CD4-positive, alpha-beta T cell (primary cell): ENCODE measurements at regions not wholly inside any gene's neighbourhood (a gene's known extent, or its start where the extent isn't known, plus 50 kb on each side); places are given as distances from the start of the nearest gene placed in this dataset.

ENCODE experiments used
- ATAC-seq: fragments of 200-7000 bp; cut with Tn5 transposase; one replicate; pipeline ENCODE4 v1.10.0; 2022; ENCODE audit warnings: mild to moderate bottlenecking; ENCODE audit not compliant: poor library complexity
- CTCF ChIA-PET: fragments of 350-600 bp; sonication (Branson Sonifier 250); formaldehyde crosslinking; loops from one replicate; lab custom pipeline; 2021; ENCODE audit warnings: antibody characterized with exemption, inconsistent platforms; lab: Charles Lee
- POLR2A ChIA-PET: fragments of 350-600 bp; sonication (Branson Sonifier 250); formaldehyde crosslinking; loops from one replicate; lab custom pipeline; 2021; ENCODE audit warnings: antibody characterized with exemption, inconsistent platforms; lab: Charles Lee
- DNase-seq, 14 experiments: peaks; one replicate each; pipeline ENCODE4 v3.0.0-alpha.2; 2013 to 2020; ENCODE audit warnings: mixed read lengths in 2 of 14
- H3K27ac ChIP-seq, 2 donors: one replicate each; pipeline versions ENCODE4 v1.5.1 to v1.7.0; 2013; ENCODE audit warnings: low read length in 2 of 2, low read depth in 1 of 2, mild to moderate bottlenecking in 1 of 2
- H3K27me3 ChIP-seq, 2 experiments: 1 replicate in 1 of 2; 2 replicates in 1 of 2; pipeline versions ENCODE4 v1.6.1 to v1.7.0; 2013; ENCODE audit warnings: low read length in 2 of 2, control low read depth in 1 of 2, mild to moderate bottlenecking in 1 of 2, moderate library complexity in 1 of 2; ENCODE audit not compliant: insufficient read depth in 2 of 2, control insufficient read depth in 1 of 2
- H3K36me3 ChIP-seq: one replicate; pipeline ENCODE4 v1.6.1; 2013; ENCODE audit warnings: low read length, control low read depth; ENCODE audit not compliant: insufficient read depth
- H3K4me1 ChIP-seq: one replicate; pipeline ENCODE4 v1.6.1; 2013; ENCODE audit warnings: low read length, control low read depth; ENCODE audit not compliant: insufficient read depth
- H3K4me3 ChIP-seq: one replicate; pipeline ENCODE4 v1.5.1; 2013; ENCODE audit warnings: mild to moderate bottlenecking, low read length, moderate library complexity
- H3K9me3 ChIP-seq, 2 experiments: 1 replicate in 1 of 2; 2 replicates in 1 of 2; pipeline versions ENCODE4 v1.6.1 to v1.7.0; 2013; ENCODE audit warnings: low read length in 2 of 2, mild to moderate bottlenecking in 2 of 2, control low read depth in 1 of 2, moderate library complexity in 1 of 2; ENCODE audit not compliant: control insufficient read depth in 1 of 2, insufficient read depth in 1 of 2
- H3K27ac Mint-ChIP-seq: one replicate; pipeline ENCODE4 v1.8.0; 2020; ENCODE audit warnings: mixed read lengths
- H3K27me3 Mint-ChIP-seq: one replicate; pipeline ENCODE4 v1.8.0; 2021; ENCODE audit warnings: mixed read lengths
- H3K36me3 Mint-ChIP-seq: one replicate; pipeline ENCODE4 v1.8.0; 2021; ENCODE audit warnings: low read depth, mixed read lengths
- H3K4me1 Mint-ChIP-seq: one replicate; pipeline ENCODE4 v1.8.0; 2021; ENCODE audit warnings: low read depth, mixed read lengths
- H3K4me3 Mint-ChIP-seq: one replicate; pipeline ENCODE4 v1.8.0; 2020; ENCODE audit warnings: mild to moderate bottlenecking, mixed read lengths
- H3K9me3 Mint-ChIP-seq: one replicate; pipeline ENCODE4 v1.8.0; 2020; ENCODE audit warnings: mixed read lengths
- CTCF ChIP-seq: fragments of 200-600 bp; IDR thresholded peaks from one replicate; pipeline ENCODE4 v1.8.0; 2022; ENCODE audit warnings: antibody characterized with exemption, mild to moderate bottlenecking
- intact Hi-C, 2 experiments: fragments of 100-400 bp; cut with DNase I in 1 of 2; cut with micrococcal nuclease in 1 of 2; formaldehyde crosslinking; loops; one replicate each; pipeline versions ENCODE4 v1.15.1 to v1.9.0; 2023 to 2025; cut with DNase I, micrococcal nuclease

- no peak for DNase-seq
- Mint-ChIP-seq H3K27me3 (peaks cover 65% of the 10 kb centered on the region), H3K4me3 (no peak overlapping the region), H3K36me3 (no peaks in the 10 kb centered on the region), H3K9me3 (no peaks in the 10 kb centered on the region), H3K4me1 (no peaks in the 10 kb centered on the region), H3K27ac (no peak overlapping the region)
- no peak for TF ChIP-seq CTCF
- intact Hi-C loops: no loop called here
- H3K27me3 ChIP-seq: peaks cover 19 to 29% of the 10 kb centered on the region in 2 experiments
- no peak overlapping the region for H3K4me3 ChIP-seq
- CTCF ChIA-PET: no interaction called here
- H3K9me3 ChIP-seq: no peaks in the 10 kb centered on the region
- ATAC-seq: no peak
- no peaks in the 10 kb centered on the region for H3K36me3 ChIP-seq
- H3K27ac ChIP-seq: no peak overlapping the region
- no peaks in the 10 kb centered on the region for H3K4me1 ChIP-seq
- POLR2A ChIA-PET: interaction anchor here (0.9 kb wide), 1 partner anchor 8 kb away, joined by 3 read pairs; no protein-coding TSS in a partner anchor
Observed at GRCh38 chr5:175788155-175788787, 83.1 kb upstream of the CPLX2 start.

GRCh38 chr5:175789670-175790069 is 81.7 kb upstream of the CPLX2 start:
- TF ChIP-seq CTCF: no peak
- H3K36me3 ChIP-seq: no peaks in the 10 kb centered on the region
- H3K9me3 ChIP-seq: no peaks in the 10 kb centered on the region
- DNase-seq (no peak), ATAC-seq (no peak)
- Mint-ChIP-seq H3K27me3 (peaks cover 74% of the 10 kb centered on the region), H3K9me3 (peaks cover 4% of the 10 kb centered on the region), H3K4me1 (no peaks in the 10 kb centered on the region), H3K36me3 (no peaks in the 10 kb centered on the region), H3K27ac (no peak overlapping the region), H3K4me3 (no peak overlapping the region)
- CTCF ChIA-PET: no interaction called here
- H3K4me3 ChIP-seq: no peak overlapping the region
- peaks cover 19 to 33% of the 10 kb centered on the region in 2 experiments for H3K27me3 ChIP-seq
- POLR2A ChIA-PET: no interaction called here
- no peak overlapping the region for H3K27ac ChIP-seq
- intact Hi-C loops: loop anchor here in 1 of 2 experiments (10.0 kb wide), 1 partner anchor 105 kb away; no protein-coding TSS in a partner anchor
- H3K4me1 ChIP-seq: no peaks in the 10 kb centered on the region

GRCh38 chr5:175790796-175791195 is 80.6 kb upstream of the CPLX2 start:
- H3K4me1 ChIP-seq: no peaks in the 10 kb centered on the region
- ATAC-seq (no peak), DNase-seq (no peak)
- H3K27me3 ChIP-seq: peaks cover 28 to 37% of the 10 kb centered on the region in 2 experiments
- H3K27me3 Mint-ChIP-seq: peaks cover 78% of the 10 kb centered on the region
- no peak overlapping the region for H3K27ac Mint-ChIP-seq
- H3K36me3 ChIP-seq: no peaks in the 10 kb centered on the region
- H3K27ac ChIP-seq: no peak overlapping the region
- no peaks in the 10 kb centered on the region for H3K9me3 ChIP-seq
- no peak overlapping the region for H3K4me3 Mint-ChIP-seq
- H3K4me3 ChIP-seq: no peak overlapping the region
- no peaks in the 10 kb centered on the region for H3K36me3 Mint-ChIP-seq
- no peak for TF ChIP-seq CTCF
- ChIA-PET POLR2A (no interaction called here), CTCF (no interaction called here)
- intact Hi-C loops: loop anchor here in 1 of 2 experiments (10.0 kb wide), 1 partner anchor 104 kb away; no protein-coding TSS in a partner anchor
- peaks cover 4% of the 10 kb centered on the region for H3K9me3 Mint-ChIP-seq
- H3K4me1 Mint-ChIP-seq: no peaks in the 10 kb centered on the region
